Kidney glomerular epithelial cell (primary cell): ENCODE measurements at regions not wholly inside any gene's neighbourhood (a gene's known extent, or its start where the extent isn't known, plus 50 kb on each side); places are given as distances from the start of the nearest gene placed in this dataset.
A peak's percentile ranks its signal among the peaks of the same experiment; 100 is the strongest.
"Not testable (repeated sequence)": the region's sequence is repeated elsewhere in the genome, so short reads cannot be mapped to it uniquely, and the experiment has no call there.

Experiments
- DNase-seq: peaks from one replicate; lab custom pipeline; 2025; lab: John Stamatoyannopoulos, UW

- no peak for DNase-seq
Observed at GRCh38 chr4:66034671-66035070, 364.4 kb upstream of the EPHA5 start.

GRCh38 chr4:66034262-66034661, 364.0 kb upstream of the EPHA5 start:
- no peak for DNase-seq

- DNase-seq: no peak
Observed at GRCh38 chr4:66032571-66032970, 362.3 kb upstream of the EPHA5 start.

GRCh38 chr4:66028668-66029067, 358.4 kb upstream of the EPHA5 start:
- no peak for DNase-seq

- DNase-seq: no peak
Observed at GRCh38 chr4:66023061-66023460, 352.8 kb upstream of the EPHA5 start.

GRCh38 chr4:66017671-66018070, 347.4 kb upstream of the EPHA5 start:
- no peak for DNase-seq

GRCh38 chr4:66016240-66016639, 346.0 kb upstream of the EPHA5 start:
- no peak for DNase-seq

- no peak for DNase-seq
Observed at GRCh38 chr4:66014146-66014765, 344.0 kb upstream of the EPHA5 start.

- no peak for DNase-seq
Observed at GRCh38 chr4:66000510-66001117, 330.3 kb upstream of the EPHA5 start.

GRCh38 chr4:65999518-65999871, 329.2 kb upstream of the EPHA5 start:
- no peak for DNase-seq

GRCh38 chr4:65998807-65999517, 328.7 kb upstream of the EPHA5 start:
- DNase-seq: not testable (repeated sequence)

GRCh38 chr4:65983061-65983460, 312.8 kb upstream of the EPHA5 start:
- DNase-seq: no peak

- no peak for DNase-seq
Observed at GRCh38 chr4:65976287-65976686, 306.0 kb upstream of the EPHA5 start.

GRCh38 chr4:65973186-65973585, 302.9 kb upstream of the EPHA5 start:
- no peak for DNase-seq

- no peak for DNase-seq
Observed at GRCh38 chr4:65971686-65972085, 301.4 kb upstream of the EPHA5 start.

GRCh38 chr4:65968831-65969558, 298.7 kb upstream of the EPHA5 start:
- no peak for DNase-seq

GRCh38 chr4:65960751-65961150, 290.5 kb upstream of the EPHA5 start:
- DNase-seq: no peak

- no peak for DNase-seq
Observed at GRCh38 chr4:65954416-65954815, 284.1 kb upstream of the EPHA5 start.

- no peak for DNase-seq
Observed at GRCh38 chr4:65951177-65951576, 280.9 kb upstream of the EPHA5 start.

GRCh38 chr4:65943076-65943475, 272.8 kb upstream of the EPHA5 start:
- peak; percentile 76 for DNase-seq

GRCh38 chr4:65924843-65925242, 254.6 kb upstream of the EPHA5 start:
- DNase-seq: no peak

- DNase-seq: no peak
Observed at GRCh38 chr4:65923616-65924015, 253.3 kb upstream of the EPHA5 start.

- no peak for DNase-seq
Observed at GRCh38 chr4:65921180-65921579, 250.9 kb upstream of the EPHA5 start.
